Mesothelial cell of epicardium (in vitro differentiated cells): ENCODE measurements at regions not wholly inside any gene's neighbourhood (a gene's known extent, or its start where the extent isn't known, plus 50 kb on each side); places are given as distances from the start of the nearest gene placed in this dataset.
A peak's percentile ranks its signal among the peaks of the same experiment; 100 is the strongest.

ENCODE experiments used
- DNase-seq, 2 experiments: peaks; one replicate each; pipeline ENCODE4 v3.0.0; 2021; ENCODE audit warnings: low spot score in 2 of 2; ENCODE audit not compliant: unreplicated experiment in 2 of 2
- H3K27ac Mint-ChIP-seq: 2 replicates; pipeline ENCODE4 v1.8.0; 2021; ENCODE audit warnings: mixed read lengths
- H3K27me3 Mint-ChIP-seq: 2 replicates; pipeline ENCODE4 v1.8.0; 2021; ENCODE audit warnings: low read depth, mixed read lengths
- H3K36me3 Mint-ChIP-seq: 2 replicates; pipeline ENCODE4 v1.8.0; 2021; ENCODE audit warnings: mixed read lengths
- H3K4me1 Mint-ChIP-seq: 2 replicates; pipeline ENCODE4 v1.8.0; 2021; ENCODE audit warnings: mixed read lengths
- H3K4me3 Mint-ChIP-seq: 2 replicates; pipeline ENCODE4 v1.8.0; 2021; ENCODE audit warnings: mild to moderate bottlenecking, moderate library complexity, mixed read lengths
- H3K9me3 Mint-ChIP-seq: 2 replicates; pipeline ENCODE4 v1.8.0; 2021; ENCODE audit warnings: mixed read lengths
- CTCF ChIP-seq: fragments of 200-600 bp; sonication (generic); IDR thresholded peaks from one replicate; pipeline ENCODE4 v1.5.0; 2021; ENCODE audit warnings: antibody characterized with exemption; ENCODE audit not compliant: unreplicated experiment

DNA sequence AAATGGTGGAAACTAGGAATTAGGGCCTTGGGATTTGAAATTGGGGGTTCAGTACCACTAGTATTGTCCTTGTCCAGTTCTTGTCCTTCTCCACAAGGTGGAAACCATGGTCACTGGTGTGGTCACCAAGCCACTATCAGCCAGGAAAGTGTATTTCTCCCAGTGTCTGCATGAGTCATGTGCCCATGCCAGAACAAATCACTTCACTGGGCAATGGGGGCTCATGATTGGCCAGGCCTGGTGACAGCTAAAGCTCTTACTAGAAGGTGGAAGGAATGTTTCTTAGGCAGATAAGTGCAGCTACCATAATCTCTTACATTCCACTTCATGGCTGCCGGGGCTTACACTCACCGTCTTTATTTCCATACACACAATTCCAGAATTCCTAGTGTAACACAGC lies 124.8 kb upstream of the TACR1 start:
- H3K27me3 Mint-ChIP-seq = no peaks in the 10 kb centered on the region
- H3K36me3 Mint-ChIP-seq = no peaks in the 10 kb centered on the region
- no peak overlapping the region for H3K27ac Mint-ChIP-seq
- H3K4me1 Mint-ChIP-seq = peaks cover 16% of the 10 kb centered on the region
- TF ChIP-seq CTCF = no peak
- H3K4me3 Mint-ChIP-seq = no peak overlapping the region
- DNase-seq = no peak
- H3K9me3 Mint-ChIP-seq = peaks cover 3% of the 10 kb centered on the region

DNA sequence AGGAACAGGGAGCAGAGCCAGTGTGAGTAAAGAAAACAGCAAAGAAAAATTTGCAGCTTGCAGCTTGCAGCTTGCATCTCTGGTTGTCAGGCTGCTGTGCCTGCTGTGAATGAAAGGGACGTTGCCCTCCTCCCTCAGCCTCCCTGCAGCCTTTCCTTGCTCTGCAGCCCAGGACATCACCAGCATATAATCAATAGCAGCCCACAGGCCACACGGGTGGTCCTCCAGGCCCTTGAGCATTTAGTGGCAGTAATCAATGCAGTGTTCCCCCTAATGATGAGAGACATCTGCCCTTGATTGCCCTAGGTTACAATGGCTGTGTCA lies 122.2 kb upstream of the TACR1 start:
- Mint-ChIP-seq H3K4me3 (no peak overlapping the region), H3K4me1 (peaks cover 16% of the 10 kb centered on the region), H3K27ac (no peak overlapping the region), H3K9me3 (no peaks in the 10 kb centered on the region), H3K36me3 (no peaks in the 10 kb centered on the region), H3K27me3 (no peaks in the 10 kb centered on the region)
- DNase-seq = no peak
- TF ChIP-seq CTCF = no peak

DNA sequence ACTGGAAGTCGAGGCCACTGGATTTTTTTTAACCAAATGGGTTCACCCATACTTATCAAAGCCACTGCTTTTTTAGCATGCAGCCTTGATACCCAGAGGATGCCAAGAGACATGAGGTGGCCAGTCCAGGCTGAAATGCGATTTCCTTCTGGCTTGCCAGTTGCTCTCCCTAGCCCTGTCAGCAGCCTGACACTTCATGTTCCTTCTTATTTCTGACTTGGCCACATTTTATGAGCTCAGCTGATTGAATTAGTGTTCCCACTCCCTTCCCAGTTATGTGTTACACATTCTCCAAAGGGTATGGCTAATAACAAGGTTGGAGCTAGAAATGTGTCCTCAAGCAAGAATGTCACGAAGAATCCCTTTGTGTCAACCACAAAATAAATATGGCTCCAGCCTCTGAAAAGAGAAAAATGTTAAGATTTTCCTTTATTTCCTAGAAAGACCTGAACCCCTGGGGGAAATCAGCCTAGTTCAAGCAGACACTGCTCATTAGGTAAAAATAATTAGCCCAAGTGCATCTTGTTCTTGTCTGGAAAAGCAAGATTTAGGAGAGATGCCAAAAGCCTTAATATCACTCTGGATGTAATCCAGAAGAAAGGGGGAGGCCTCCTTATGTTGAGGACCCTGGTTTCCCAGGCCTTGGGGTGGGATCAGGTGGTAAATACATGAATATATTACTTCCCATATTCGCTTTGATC lies 121.7 kb upstream of the TACR1 start:
- H3K4me1 Mint-ChIP-seq = peaks cover 16% of the 10 kb centered on the region
- H3K4me3 Mint-ChIP-seq = no peak overlapping the region
- H3K36me3 Mint-ChIP-seq = no peaks in the 10 kb centered on the region
- no peaks in the 10 kb centered on the region for H3K27me3 Mint-ChIP-seq
- no peak for TF ChIP-seq CTCF
- peak overlapping the region; percentile 32 for H3K27ac Mint-ChIP-seq
- no peaks in the 10 kb centered on the region for H3K9me3 Mint-ChIP-seq
- DNase-seq = no peak

- no peaks in the 10 kb centered on the region for H3K36me3 Mint-ChIP-seq
- no peak overlapping the region for H3K27ac Mint-ChIP-seq
- peaks cover 16% of the 10 kb centered on the region for H3K4me1 Mint-ChIP-seq
- DNase-seq = no peak
- H3K27me3 Mint-ChIP-seq = no peaks in the 10 kb centered on the region
- H3K9me3 Mint-ChIP-seq = no peaks in the 10 kb centered on the region
- H3K4me3 Mint-ChIP-seq = no peak overlapping the region
- TF ChIP-seq CTCF = no peak
Measured at GRCh38 chr2:75319951-75320350, 120.6 kb upstream of the TACR1 start.

GRCh38 chr2:75317802-75318201 lies 118.5 kb upstream of the TACR1 start:
- no peak overlapping the region for H3K27ac Mint-ChIP-seq
- DNase-seq = no peak
- H3K9me3 Mint-ChIP-seq = no peaks in the 10 kb centered on the region
- no peaks in the 10 kb centered on the region for H3K27me3 Mint-ChIP-seq
- H3K4me3 Mint-ChIP-seq = no peak overlapping the region
- H3K4me1 Mint-ChIP-seq = peaks cover 16% of the 10 kb centered on the region
- H3K36me3 Mint-ChIP-seq = no peaks in the 10 kb centered on the region
- TF ChIP-seq CTCF = no peak

DNA sequence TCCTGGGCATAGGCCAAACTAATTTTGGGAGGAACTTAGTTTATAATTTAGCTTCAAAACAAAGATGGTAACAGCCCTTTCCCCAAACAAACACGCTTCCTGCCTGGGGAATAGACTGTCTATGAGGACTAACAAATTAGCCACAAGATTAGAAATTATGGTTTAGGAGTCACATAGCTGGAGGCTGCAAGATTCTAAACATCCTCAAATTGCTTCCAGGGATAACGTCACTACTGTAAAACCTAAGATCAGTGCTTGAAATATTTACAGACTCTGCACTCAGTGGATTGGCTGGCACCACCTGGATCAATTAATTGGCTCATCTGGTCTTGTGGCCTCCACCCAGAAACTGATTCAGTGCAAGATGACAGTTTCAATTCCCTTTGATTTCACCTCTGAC lies 118.0 kb upstream of the TACR1 start:
- Mint-ChIP-seq H3K4me1 (peaks cover 16% of the 10 kb centered on the region), H3K4me3 (no peak overlapping the region), H3K27ac (no peak overlapping the region), H3K36me3 (no peaks in the 10 kb centered on the region), H3K27me3 (no peaks in the 10 kb centered on the region), H3K9me3 (no peaks in the 10 kb centered on the region)
- no peak for DNase-seq
- TF ChIP-seq CTCF = no peak
